ENCODE measurements at regions not wholly inside any gene's neighbourhood (a gene's known extent, or its start where the extent isn't known, plus 50 kb on each side); places are given as distances from the start of the nearest gene placed in this dataset.

- TF ChIP-seq CTCF (conservative IDR thresholded peaks at IDR 0.05) (no peak), EZH2 (IDR thresholded peaks at IDR 0.05; ENCODE audit: low read depth) (no peak)
Measured at GRCh38 chr6:62714112-62714511, 428.1 kb upstream of the KHDRBS2 start.

DNA sequence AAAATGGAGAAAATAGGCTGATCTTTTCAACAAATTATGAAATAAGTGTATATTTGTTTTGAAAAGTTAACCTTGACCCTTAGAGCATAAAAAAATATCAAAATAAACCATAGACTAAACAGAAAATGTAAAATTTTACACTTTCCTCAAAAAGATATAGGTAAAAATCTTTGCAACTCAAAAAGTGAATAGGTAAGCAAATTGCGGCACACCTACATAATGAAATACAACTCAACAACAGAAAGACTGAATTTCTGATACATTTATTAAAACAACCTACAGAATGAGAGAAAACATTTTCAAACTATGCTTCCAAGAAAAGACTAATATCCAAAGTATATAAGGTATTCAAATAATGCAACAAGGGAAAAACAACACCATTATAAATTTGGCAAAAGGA is 425.7 kb upstream of the KHDRBS2 start:
- H3K9me3 ChIP-seq (ENCODE audit: insufficient read depth, low read depth): no peaks in the 10 kb centered on the region
- no peaks in the 10 kb centered on the region; the same call in 1 of the 2 replicates for H4K20me1 ChIP-seq (ENCODE audit: insufficient read depth)
- H3K27ac ChIP-seq: no peak overlapping the region
- no peak overlapping the region for H2AFZ ChIP-seq
- no peaks in the 10 kb centered on the region for H3K27me3 ChIP-seq (ENCODE audit: insufficient read depth, low read depth)
- intact Hi-C loops (cut with micrococcal nuclease; ENCODE audit: unreplicated experiment): no loop called here
- H3K4me3 ChIP-seq: no peak overlapping the region
- BruUV-seq (replicated peaks): no TSS peak
- no peaks in the 10 kb centered on the region for H3K36me3 ChIP-seq (ENCODE audit: low read depth)
- H3K4me1 ChIP-seq (replicated peaks; ENCODE audit: insufficient read depth): no peaks in the 10 kb centered on the region
- TF ChIP-seq EZH2 (IDR thresholded peaks at IDR 0.05; ENCODE audit: low read depth): no peak
- no peak for TF ChIP-seq CTCF (conservative IDR thresholded peaks at IDR 0.05)
- no peaks in the 10 kb centered on the region for H3F3A ChIP-seq (ENCODE audit: insufficient read depth, low read depth)
- DNase-seq: no peak
- ChIA-PET CTCF (no interaction called here), POLR2A (ENCODE audit: unreplicated experiment) (no interaction called here)
- 0 out of 2 replicates have a peak, but pooled peaks cover 4% of the 10 kb centered on the region for H3K9me2 ChIP-seq (ENCODE audit: insufficient read depth)
- H3K4me2 ChIP-seq: no peak overlapping the region
- no peaks in the 10 kb centered on the region for H3K79me2 ChIP-seq (ENCODE audit: low read depth)

More at GRCh38 chr6:62714112-62714511, 428.1 kb upstream of the KHDRBS2 start:
- Histone ChIP-seq H3K27me3 (ENCODE audit: insufficient read depth, low read depth) (no peaks in the 10 kb centered on the region), H3K9me3 (ENCODE audit: insufficient read depth, low read depth) (no peaks in the 10 kb centered on the region), H3K27ac (no peak overlapping the region), H4K20me1 (ENCODE audit: insufficient read depth) (no peaks in the 10 kb centered on the region; the same call in 1 of the 2 replicates), H2AFZ (no peak overlapping the region), H3F3A (ENCODE audit: insufficient read depth, low read depth) (no peaks in the 10 kb centered on the region), H3K36me3 (ENCODE audit: low read depth) (no peaks in the 10 kb centered on the region), H3K4me3 (no peak overlapping the region), H3K79me2 (ENCODE audit: low read depth) (no peaks in the 10 kb centered on the region), H3K4me2 (no peak overlapping the region), H3K4me1 (replicated peaks; ENCODE audit: insufficient read depth) (no peaks in the 10 kb centered on the region), H3K9me2 (ENCODE audit: insufficient read depth) (0 out of 2 replicates have a peak, but pooled peaks cover 4% of the 10 kb centered on the region)
- ChIA-PET CTCF (no interaction called here), POLR2A (ENCODE audit: unreplicated experiment) (no interaction called here)
- intact Hi-C loops (cut with micrococcal nuclease; ENCODE audit: unreplicated experiment): no loop called here
- DNase-seq: no peak
- BruUV-seq (replicated peaks): no TSS peak

- CTCF ChIA-PET: no interaction called here
- BruUV-seq (replicated peaks): no TSS peak
- no peak for TF ChIP-seq EZH2 (IDR thresholded peaks at IDR 0.05; ENCODE audit: low read depth)
- TF ChIP-seq CTCF (conservative IDR thresholded peaks at IDR 0.05): no peak
- no peaks in the 10 kb centered on the region for H3K36me3 ChIP-seq (ENCODE audit: low read depth)
- no peak overlapping the region for H3K4me3 ChIP-seq
- 0 out of 2 replicates have a peak, but pooled peaks cover 6% of the 10 kb centered on the region for H3K9me2 ChIP-seq (ENCODE audit: insufficient read depth)
- no peaks in the 10 kb centered on the region for H3K27me3 ChIP-seq (ENCODE audit: insufficient read depth, low read depth)
- H3F3A ChIP-seq (ENCODE audit: insufficient read depth, low read depth): no peaks in the 10 kb centered on the region
- no peak overlapping the region for H3K27ac ChIP-seq
- no peaks in the 10 kb centered on the region for H4K20me1 ChIP-seq (ENCODE audit: insufficient read depth)
- no peak overlapping the region for H3K4me2 ChIP-seq
- POLR2A ChIA-PET (ENCODE audit: unreplicated experiment): no interaction called here
- no peaks in the 10 kb centered on the region for H3K9me3 ChIP-seq (ENCODE audit: insufficient read depth, low read depth)
- no peak overlapping the region for H2AFZ ChIP-seq
- DNase-seq: no peak
- H3K4me1 ChIP-seq (replicated peaks; ENCODE audit: insufficient read depth): no peaks in the 10 kb centered on the region
- no peaks in the 10 kb centered on the region for H3K79me2 ChIP-seq (ENCODE audit: low read depth)
- intact Hi-C loops (cut with micrococcal nuclease; ENCODE audit: unreplicated experiment): no loop called here
Measured at GRCh38 chr6:62707914-62708313, 421.9 kb upstream of the KHDRBS2 start.
